ENCODE measurements at regions not wholly inside any gene's neighbourhood (a gene's known extent, or its start where the extent isn't known, plus 50 kb on each side); places are given as distances from the start of the nearest gene placed in this dataset.

- no peak for TF ChIP-seq CTCF (IDR thresholded peaks at IDR 0.05 in 2 of 3, conservative IDR thresholded peaks at IDR 0.05 in 1 of 3; ENCODE audit: insufficient read depth in 2 of 3, low read depth in 1 of 3, low read length in 3 of 3)
- TF ChIP-seq RBM14 (IDR thresholded peaks at IDR 0.05; ENCODE audit: borderline replicate concordance, insufficient read depth, low read depth, low read length) = no peak
- no peak for TF ChIP-seq ZBED1 (IDR thresholded peaks at IDR 0.05)
- no peak for TF ChIP-seq TCFL5 (CRISPR knock-in tag; conservative IDR thresholded peaks at IDR 0.05)
- no peak for TF ChIP-seq GTF2A2 (tag; IDR thresholded peaks at IDR 0.05)
- TF ChIP-seq POLR2AphosphoS5 (IDR thresholded peaks at IDR 0.05; ENCODE audit: control insufficient read depth, insufficient read depth, low read depth, low read length) = no peak
- no peak for TF ChIP-seq SRF (CRISPR knock-in tag; IDR thresholded peaks at IDR 0.05)
- TF ChIP-seq ZNF785 (CRISPR knock-in tag; IDR thresholded peaks at IDR 0.05) = no peak
- no peak for TF ChIP-seq TSC22D4 (tag; IDR thresholded peaks at IDR 0.05)
- no peak for TF ChIP-seq BCLAF1 (IDR thresholded peaks at IDR 0.05; ENCODE audit: borderline replicate concordance in 1 of 2, control insufficient read depth in 1 of 2, low read depth in 2 of 2, low read length in 1 of 2)
- no peak for TF ChIP-seq ZNF431 (CRISPR knock-in tag; IDR thresholded peaks at IDR 0.05)
- TF ChIP-seq RFX5 (IDR thresholded peaks at IDR 0.05; ENCODE audit: low read depth, low read length) = no peak
Measured at GRCh38 chr21:29396951-29397455, 98.3 kb downstream of the BACH1 start.
